Stimulated activated CD4-positive, alpha-beta T cell treated with anti-CD3 and anti-CD28 coated beads, Interleukin-4, amount 100 ng/mL, for 1 hour (primary cell): ENCODE measurements at regions not wholly inside any gene's neighbourhood (a gene's known extent, or its start where the extent isn't known, plus 50 kb on each side); places are given as distances from the start of the nearest gene placed in this dataset.
"Not testable (repeated sequence)": the region's sequence is repeated elsewhere in the genome, so short reads cannot be mapped to it uniquely, and the experiment has no call there.

Experiments used
- DNase-seq: peaks from one replicate; pipeline ENCODE4 v3.0.0-alpha.2; 2020

- DNase-seq = no peak
Measured at GRCh38 chr15:38992930-38993329, 428.3 kb upstream of the RASGRP1 start.

- DNase-seq = no peak
Measured at GRCh38 chr15:38994310-38994709, 429.7 kb upstream of the RASGRP1 start.

- no peak for DNase-seq
Measured at GRCh38 chr15:38996111-38996631, 431.6 kb upstream of the RASGRP1 start.

DNA sequence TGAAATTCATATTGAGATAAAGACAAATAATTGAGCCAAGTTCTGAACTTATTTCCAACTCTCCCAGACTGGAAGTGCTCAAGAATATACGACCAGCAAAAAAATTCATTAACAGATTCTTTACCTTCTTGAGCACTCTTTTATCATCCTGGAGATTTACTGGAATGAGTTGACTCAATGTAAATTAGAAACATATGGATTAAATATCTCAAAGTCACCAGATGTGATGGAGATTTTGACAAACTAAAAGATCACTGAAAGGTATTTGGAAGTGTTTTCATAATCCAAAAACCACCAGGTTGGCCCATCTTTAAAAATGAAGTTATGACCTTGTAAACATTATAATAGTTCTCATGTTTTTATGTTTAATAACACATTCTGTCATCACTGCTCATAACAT lies 433.2 kb upstream of the RASGRP1 start:
- no peak for DNase-seq

GRCh38 chr15:39000008-39000734 lies 435.6 kb upstream of the RASGRP1 start:
- no peak for DNase-seq

- DNase-seq = no peak
Measured at GRCh38 chr15:39009740-39010139, 445.1 kb upstream of the RASGRP1 start.

- not testable (repeated sequence) for DNase-seq
Measured at GRCh38 chr15:39011066-39011465, 446.5 kb upstream of the RASGRP1 start.

- DNase-seq = no peak
Measured at GRCh38 chr15:39013262-39013661, 448.6 kb upstream of the RASGRP1 start.

GRCh38 chr15:39014682-39015081 lies 450.1 kb upstream of the RASGRP1 start:
- DNase-seq = no peak

DNA sequence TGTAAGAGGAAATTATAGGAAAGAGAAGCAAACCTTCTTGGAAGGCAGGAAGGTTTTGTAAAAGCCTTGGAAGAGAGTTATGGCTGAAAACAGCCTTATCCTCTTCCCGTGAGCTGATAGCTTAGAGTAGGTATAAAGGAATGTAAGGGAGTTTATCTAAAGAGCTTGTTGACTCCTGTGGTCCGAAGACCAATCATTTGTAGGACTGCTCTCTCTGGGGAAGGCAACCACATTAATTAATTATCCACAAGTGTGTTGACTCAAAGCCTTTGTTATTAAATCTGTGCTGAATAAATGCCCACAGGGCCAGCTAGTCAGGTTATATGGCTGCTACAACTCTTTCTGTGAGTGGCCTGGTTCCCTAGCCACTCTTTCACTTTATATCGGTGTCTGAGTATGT lies 452.1 kb upstream of the RASGRP1 start:
- no peak for DNase-seq

- DNase-seq = no peak
Measured at GRCh38 chr15:39018966-39019365, 454.4 kb upstream of the RASGRP1 start.

GRCh38 chr15:39021341-39021740 lies 456.7 kb upstream of the RASGRP1 start:
- DNase-seq = no peak

DNA sequence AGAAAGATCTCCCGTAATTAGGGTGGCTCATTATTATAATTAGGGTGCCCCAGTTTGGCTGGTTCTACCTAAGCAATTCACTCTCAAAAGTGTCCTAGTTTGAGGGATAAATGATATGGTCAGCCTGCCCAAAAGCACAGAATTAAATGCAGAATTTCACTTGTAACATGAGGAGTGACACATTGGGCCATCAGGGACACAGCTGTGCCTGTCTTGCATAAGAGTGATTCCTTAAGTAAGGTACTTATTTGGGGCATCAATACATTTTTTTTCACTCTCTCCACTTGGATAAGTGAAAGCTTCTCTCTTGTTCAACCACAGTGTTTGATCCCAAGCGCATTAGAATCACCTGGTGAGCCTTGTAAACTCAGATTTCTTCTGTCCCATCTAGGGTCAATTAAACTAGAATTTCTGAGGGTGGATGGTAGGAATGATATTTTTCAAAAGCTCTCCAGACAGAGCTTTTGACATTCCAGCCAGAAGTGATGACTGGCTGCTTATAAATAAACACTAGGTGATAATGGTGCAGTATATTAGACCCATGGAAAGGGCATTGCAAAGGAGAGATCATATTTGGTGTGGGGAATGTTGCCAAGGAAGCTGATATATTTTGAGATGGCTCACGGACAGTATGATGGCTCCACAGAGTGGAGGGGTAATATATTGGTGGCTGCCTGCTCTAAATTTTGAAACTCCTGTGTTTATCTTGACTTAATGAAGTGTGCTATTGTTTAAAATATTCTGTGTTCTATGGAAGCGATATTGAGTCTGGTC lies 458.1 kb upstream of the RASGRP1 start:
- no peak for DNase-seq

- DNase-seq = no peak
Measured at GRCh38 chr15:39025321-39025720, 460.7 kb upstream of the RASGRP1 start.

- no peak for DNase-seq
Measured at GRCh38 chr15:39025881-39026280, 461.3 kb upstream of the RASGRP1 start.

- DNase-seq = no peak
Measured at GRCh38 chr15:39028069-39028468, 463.5 kb upstream of the RASGRP1 start.

- no peak for DNase-seq
Measured at GRCh38 chr15:39029741-39030140, 465.1 kb upstream of the RASGRP1 start.

GRCh38 chr15:39030291-39031070 lies 465.9 kb upstream of the RASGRP1 start:
- no peak for DNase-seq

DNA sequence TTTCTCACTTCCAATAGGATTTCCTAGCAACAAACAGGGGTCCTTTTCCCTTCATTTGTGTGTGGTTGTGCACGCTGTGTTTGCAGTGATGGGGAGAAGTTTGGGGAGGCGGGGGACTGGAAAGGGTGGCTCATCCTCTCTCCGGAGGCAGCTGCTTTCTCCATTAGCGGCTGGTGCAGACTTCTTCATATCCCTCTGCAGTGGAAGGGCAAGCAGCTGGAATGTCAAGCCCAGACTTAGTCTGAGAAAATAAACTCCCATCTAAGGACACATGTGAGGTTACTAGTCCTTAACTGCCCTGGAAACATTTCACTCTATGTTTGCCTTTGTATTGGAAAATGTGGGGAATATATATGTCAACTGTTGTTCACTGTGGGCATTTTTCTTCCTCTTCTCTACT lies 467.0 kb upstream of the RASGRP1 start:
- DNase-seq = no peak

DNA sequence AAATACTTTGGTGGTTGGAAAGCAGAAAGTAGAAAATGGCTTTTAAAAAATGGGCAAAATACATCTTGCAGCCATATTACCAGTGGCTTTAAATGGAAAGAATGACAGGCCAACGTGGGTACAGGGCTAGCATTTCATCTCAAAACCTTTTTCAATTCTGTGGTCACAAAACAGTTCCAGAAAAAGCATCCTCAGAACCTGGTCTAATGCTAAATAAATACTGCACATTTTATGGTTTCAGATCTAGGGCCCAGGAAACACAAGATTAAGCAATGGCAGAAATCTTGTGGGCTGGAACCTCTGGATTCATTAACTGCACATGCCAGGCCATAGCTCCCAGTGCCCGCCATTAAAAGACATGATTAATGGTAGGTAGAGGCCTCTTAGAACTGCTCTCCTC lies 470.2 kb upstream of the RASGRP1 start:
- no peak for DNase-seq

DNA sequence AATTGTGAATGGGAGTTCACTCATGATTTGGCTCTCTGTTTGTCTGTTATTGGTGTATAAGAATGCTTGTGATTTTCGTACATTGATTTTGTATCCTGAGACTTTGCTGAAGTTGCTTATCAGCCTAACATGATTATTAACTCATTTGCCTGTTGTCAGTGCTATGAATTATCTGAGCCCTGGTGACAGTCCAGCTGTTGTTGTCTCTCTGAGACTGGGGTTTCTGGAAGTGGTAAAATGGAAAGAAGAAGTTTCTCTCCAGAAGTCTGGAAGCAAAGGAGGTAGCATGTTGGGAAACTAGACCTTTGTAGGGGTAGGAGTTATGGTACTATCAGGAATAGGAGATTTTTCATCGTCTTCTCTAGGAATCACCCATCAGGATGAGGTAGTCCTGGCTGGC lies 473.0 kb upstream of the RASGRP1 start:
- not testable (repeated sequence) for DNase-seq

GRCh38 chr15:39040861-39041260 lies 476.2 kb upstream of the RASGRP1 start:
- no peak for DNase-seq

GRCh38 chr15:39041979-39042495 lies 477.4 kb upstream of the RASGRP1 start:
- DNase-seq = no peak
